ENCODE measurements at regions not wholly inside any gene's neighbourhood (a gene's known extent, or its start where the extent isn't known, plus 50 kb on each side); places are given as distances from the start of the nearest gene placed in this dataset.
A peak's percentile ranks its signal among the peaks of the same experiment; 100 is the strongest.

DNA sequence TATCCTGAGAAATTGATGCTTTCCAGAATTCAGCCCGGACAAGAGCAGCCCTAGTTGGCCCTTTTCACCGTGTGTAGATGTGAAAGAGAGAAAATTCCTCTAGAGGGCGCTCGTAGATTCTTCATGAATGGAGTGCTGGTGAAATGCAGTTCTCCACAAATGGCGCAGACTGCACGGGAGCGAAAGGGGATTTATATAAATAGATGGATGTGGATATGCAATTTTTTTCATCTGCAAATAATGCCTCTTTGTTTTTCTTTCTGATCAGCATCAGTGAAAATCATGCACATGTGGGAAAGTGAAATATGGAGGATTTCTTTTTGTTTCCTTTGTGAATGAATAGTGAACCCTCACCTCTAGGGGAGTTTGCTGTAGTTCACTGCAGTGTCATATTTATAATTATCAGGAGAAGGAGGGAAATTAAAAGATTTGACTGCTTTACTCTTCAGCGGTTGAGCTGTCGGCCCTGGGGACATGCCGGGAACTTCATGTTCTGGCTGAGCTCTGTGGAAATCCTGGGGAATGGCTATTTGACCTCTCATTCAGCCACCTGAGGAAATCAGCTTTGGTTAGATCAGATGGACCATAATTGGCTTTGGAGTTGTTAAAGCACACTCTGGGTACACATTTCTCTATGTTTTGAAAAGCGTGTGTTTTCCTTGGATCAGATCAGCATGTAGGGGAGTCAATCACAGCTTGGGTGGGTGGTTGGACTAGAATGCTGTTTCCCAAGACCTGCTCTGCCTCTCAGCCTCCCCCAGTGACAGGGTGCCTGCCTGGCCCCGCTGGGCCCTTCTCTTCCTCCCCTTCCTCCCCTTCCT, 115.0 kb upstream of the SHISA3 start:
- H3K4me2 ChIP-seq (ENCODE audit: insufficient read depth, insufficient read length, low read length): no peak overlapping the region
- no peak overlapping the region for H2BK5ac ChIP-seq (ENCODE audit: insufficient read length, low read length)
- H3K23ac ChIP-seq (ENCODE audit: insufficient read length, low read depth, low read length): no peak overlapping the region
- DNase-seq: peak; percentile 59
- no CpG with 5 or more reads among the region's 12 CpGs for WGBS (ENCODE audit: extremely low coverage, insufficient read length, low lambda C conversion rate)
- Mint-ChIP-seq H3K4me1 (peaks cover 19 to 22% of the 10 kb centered on the region in 2 experiments), H3K9me3 (peaks cover 0 to 3% of the 10 kb centered on the region in 2 experiments; a peak in 1 of 5 replicates), H3K27ac (no peak overlapping the region; a peak in 1 of 7 replicates), H3K27me3 (ENCODE audit: low read depth) (peaks cover 7% of the 10 kb centered on the region), H3K36me3 (ENCODE audit: insufficient read depth in 1 of 3, low read depth in 3 of 3) (peaks cover 2 to 30% (median 25%) of the 10 kb centered on the region in 3 experiments; a peak in 5 of 7 replicates), H3K4me3 (no peak overlapping the region; a peak in 1 of 5 replicates)
- H3K27ac ChIP-seq (ENCODE audit: insufficient read length, low read depth, low read length): no peak overlapping the region
- H3K23me2 ChIP-seq (ENCODE audit: insufficient read length, low read depth, low read length, poor library complexity, severe bottlenecking): no peaks in the 10 kb centered on the region
- no peak overlapping the region for H4K5ac ChIP-seq (ENCODE audit: insufficient read length, low read depth, low read length)
- H4K91ac ChIP-seq (ENCODE audit: insufficient read length, low read depth, low read length): no peak overlapping the region
- no peak overlapping the region for H3K56ac ChIP-seq (ENCODE audit: insufficient read length, low read depth, low read length)
- H3K4ac ChIP-seq (ENCODE audit: low read depth, low read length): no peak overlapping the region
- no peak overlapping the region for H3K14ac ChIP-seq (ENCODE audit: insufficient read depth, low read length)
- no peak overlapping the region for H2BK12ac ChIP-seq (ENCODE audit: insufficient read length, low read depth, low read length)
- no peak overlapping the region for H2BK120ac ChIP-seq (ENCODE audit: low read depth, low read length, poor library complexity, severe bottlenecking)
- no peaks in the 10 kb centered on the region for H3K79me2 ChIP-seq (ENCODE audit: insufficient read depth, low read length)
- no peak overlapping the region for H3K18ac ChIP-seq (ENCODE audit: insufficient read length, low read depth, low read length)
- no peak overlapping the region for H2BK15ac ChIP-seq (ENCODE audit: low read depth, low read length)
- H3K4me1 ChIP-seq (ENCODE audit: insufficient read depth, low read length): 0 out of 2 replicates have a peak, but pooled peaks cover 2% of the 10 kb centered on the region
- H3T11ph ChIP-seq (ENCODE audit: low read length): no peak overlapping the region
- H3K9me3 ChIP-seq (ENCODE audit: control insufficient read depth, low read depth, low read length): no peaks in the 10 kb centered on the region
- H2BK20ac ChIP-seq (ENCODE audit: low read depth, low read length, poor library complexity, severe bottlenecking): no peak overlapping the region
- no peak overlapping the region for H2AK5ac ChIP-seq (ENCODE audit: insufficient read length, low read length)
- H4K8ac ChIP-seq (replicated peaks; ENCODE audit: insufficient read length, low read depth, low read length): no peak overlapping the region
- no peaks in the 10 kb centered on the region for H4K20me1 ChIP-seq (ENCODE audit: control insufficient read depth, insufficient read depth, insufficient read length)
- TF ChIP-seq, protein P1, sequence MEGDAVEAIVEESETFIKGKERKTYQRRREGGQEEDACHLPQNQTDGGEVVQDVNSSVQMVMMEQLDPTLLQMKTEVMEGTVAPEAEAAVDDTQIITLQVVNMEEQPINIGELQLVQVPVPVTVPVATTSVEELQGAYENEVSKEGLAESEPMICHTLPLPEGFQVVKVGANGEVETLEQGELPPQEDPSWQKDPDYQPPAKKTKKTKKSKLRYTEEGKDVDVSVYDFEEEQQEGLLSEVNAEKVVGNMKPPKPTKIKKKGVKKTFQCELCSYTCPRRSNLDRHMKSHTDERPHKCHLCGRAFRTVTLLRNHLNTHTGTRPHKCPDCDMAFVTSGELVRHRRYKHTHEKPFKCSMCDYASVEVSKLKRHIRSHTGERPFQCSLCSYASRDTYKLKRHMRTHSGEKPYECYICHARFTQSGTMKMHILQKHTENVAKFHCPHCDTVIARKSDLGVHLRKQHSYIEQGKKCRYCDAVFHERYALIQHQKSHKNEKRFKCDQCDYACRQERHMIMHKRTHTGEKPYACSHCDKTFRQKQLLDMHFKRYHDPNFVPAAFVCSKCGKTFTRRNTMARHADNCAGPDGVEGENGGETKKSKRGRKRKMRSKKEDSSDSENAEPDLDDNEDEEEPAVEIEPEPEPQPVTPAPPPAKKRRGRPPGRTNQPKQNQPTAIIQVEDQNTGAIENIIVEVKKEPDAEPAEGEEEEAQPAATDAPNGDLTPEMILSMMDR (conservative IDR thresholded peaks at IDR 0.05): peak; percentile 90
- no peak overlapping the region for H2AFZ ChIP-seq (ENCODE audit: low read length)
- no peak overlapping the region for H3K9ac ChIP-seq (ENCODE audit: extremely low read depth, insufficient read length, low read length)
- H3K79me1 ChIP-seq (ENCODE audit: insufficient read depth, low read depth, low read length, poor library complexity, severe bottlenecking): no peaks in the 10 kb centered on the region
- H3K27me3 ChIP-seq (ENCODE audit: insufficient read depth, low read length): no peaks in the 10 kb centered on the region

Data from H9 (cell line).